Panc1 (cell line): ENCODE measurements at regions not wholly inside any gene's neighbourhood (a gene's known extent, or its start where the extent isn't known, plus 50 kb on each side); places are given as distances from the start of the nearest gene placed in this dataset.

Experiments used
- ATAC-seq: fragments of 200-7000 bp; cut with Tn5 transposase; 2 replicates; pipeline ENCODE4 v1.9.1; 2020; ENCODE audit warnings: mild to moderate bottlenecking, moderate library complexity
- BruUV-seq: library from RNA; stranded (reverse); fragments of 400-500 nt; replicated peaks from 2 replicates; lab custom pipeline; 2021; lab: Mats Ljungman, UMichigan
- CTCF ChIA-PET: fragments of 300-600 bp; sonication (Branson Sonifier 250); formaldehyde crosslinking; loops from one replicate; lab custom pipeline; 2022; ENCODE audit warnings: antibody characterized with exemption; lab: Charles Lee
- POLR2A ChIA-PET: fragments of 300-600 bp; sonication (Branson Sonifier 250); formaldehyde crosslinking; loops from one replicate; lab custom pipeline; 2022; ENCODE audit warnings: antibody characterized with exemption; lab: Charles Lee
- DNase-seq: peaks from one replicate; pipeline ENCODE4 v3.0.0-alpha.2; 2010; ENCODE audit warnings: low read depth, low spot score
- H3K27ac ChIP-seq: 2 replicates; pipeline ENCODE4 v1.5.1; 2011; ENCODE audit warnings: mild to moderate bottlenecking, low read length, inconsistent platforms
- H3K27me3 ChIP-seq: fragments of 200-500 bp; sonication (Bioruptor generic); 2 replicates; pipeline ENCODE4 v1.6.0; 2014; ENCODE audit warnings: low read length, inconsistent platforms; ENCODE audit not compliant: control insufficient read depth, insufficient read depth
- H3K36me3 ChIP-seq: fragments of 200-500 bp; sonication (Bioruptor generic); 2 replicates; pipeline ENCODE4 v1.5.1; 2014; ENCODE audit warnings: inconsistent platforms, mild to moderate bottlenecking, low read length, moderate library complexity; ENCODE audit not compliant: control insufficient read depth, insufficient read depth
- H3K4me1 ChIP-seq: 2 replicates; pipeline ENCODE4 v1.5.1; 2011; ENCODE audit warnings: inconsistent platforms, mild to moderate bottlenecking, low read length, moderate library complexity; ENCODE audit not compliant: control insufficient read depth, insufficient read depth
- H3K4me3 ChIP-seq, 2 experiments: 2 replicates each; pipeline ENCODE4 v1.5.1; 2011 to 2012; ENCODE audit warnings: low read depth in 2 of 2, low read length in 2 of 2, mild to moderate bottlenecking in 2 of 2, inconsistent platforms in 1 of 2, moderate library complexity in 1 of 2
- H3K9me3 ChIP-seq: fragments of 200-500 bp; sonication (Bioruptor generic); 2 replicates; pipeline ENCODE4 v1.5.1; 2014; ENCODE audit warnings: low read depth, mild to moderate bottlenecking, inconsistent platforms, low read length, moderate library complexity; ENCODE audit not compliant: control insufficient read depth, insufficient read depth
- CTCF ChIP-seq: fragments of 450-650 bp; IDR thresholded peaks from 2 replicates; pipeline ENCODE4 v1.5.1; 2017; ENCODE audit warnings: mild to moderate bottlenecking
- POLR2AphosphoS5 ChIP-seq: IDR thresholded peaks from 2 replicates; pipeline ENCODE4 v1.6.1; 2012; ENCODE audit warnings: mild to moderate bottlenecking, low read depth, low read length, moderate library complexity
- REST ChIP-seq, 2 experiments: IDR thresholded peaks; 2 replicates each; pipeline ENCODE4 v1.6.1; 2011 to 2012; ENCODE audit warnings: low read depth in 2 of 2, control low read depth in 1 of 2, low read length in 1 of 2, mild to moderate bottlenecking in 1 of 2, moderate library complexity in 1 of 2; ENCODE audit not compliant: insufficient read depth in 1 of 2
- SIN3A ChIP-seq: IDR thresholded peaks from 2 replicates; pipeline ENCODE4 v1.6.1; 2012; ENCODE audit warnings: low read depth, mild to moderate bottlenecking, low read length, moderate library complexity, borderline replicate concordance; ENCODE audit not compliant: insufficient read depth
- TCF7L2 ChIP-seq: IDR thresholded peaks from 2 replicates; pipeline ENCODE4 v1.6.1; 2011; ENCODE audit warnings: mild to moderate bottlenecking, low read depth, low read length, inconsistent platforms
- in situ Hi-C: cut with HindIII; loops from 2 replicates; pipeline ENCODE4 v1.10.0; 2016; ENCODE audit warnings: low sequenced_read_pairs, low pct_unique_long_range_greater_than_20kb
- intact Hi-C: fragments of 100-400 bp; cut with micrococcal nuclease; formaldehyde crosslinking; loops from one replicate; pipeline ENCODE4 v1.10.0; 2022; ENCODE audit not compliant: unreplicated experiment

GRCh38 chr7:119105381-119105780 lies 880.9 kb downstream of the ANKRD7 start:
- no peak for DNase-seq
- ChIA-PET POLR2A (no interaction called here), CTCF (no interaction called here)
- H3K27me3 ChIP-seq: no peaks in the 10 kb centered on the region
- no peaks in the 10 kb centered on the region for H3K36me3 ChIP-seq
- no peaks in the 10 kb centered on the region for H3K4me1 ChIP-seq
- no peaks in the 10 kb centered on the region for H3K9me3 ChIP-seq
- ATAC-seq: no peak
- no peak overlapping the region for H3K27ac ChIP-seq
- no peak overlapping the region for H3K4me3 ChIP-seq
- TF ChIP-seq REST (IDR thresholded peaks at IDR 0.05; ENCODE audit: insufficient read depth in 1 of 2, low read depth in 2 of 2, low read length in 1 of 2) (no peak), POLR2AphosphoS5 (no peak), CTCF (no peak), TCF7L2 (no peak), SIN3A (no peak)
- no TSS peak for BruUV-seq
- in situ Hi-C loops (no loop called here), intact Hi-C loops (no loop called here)

DNA sequence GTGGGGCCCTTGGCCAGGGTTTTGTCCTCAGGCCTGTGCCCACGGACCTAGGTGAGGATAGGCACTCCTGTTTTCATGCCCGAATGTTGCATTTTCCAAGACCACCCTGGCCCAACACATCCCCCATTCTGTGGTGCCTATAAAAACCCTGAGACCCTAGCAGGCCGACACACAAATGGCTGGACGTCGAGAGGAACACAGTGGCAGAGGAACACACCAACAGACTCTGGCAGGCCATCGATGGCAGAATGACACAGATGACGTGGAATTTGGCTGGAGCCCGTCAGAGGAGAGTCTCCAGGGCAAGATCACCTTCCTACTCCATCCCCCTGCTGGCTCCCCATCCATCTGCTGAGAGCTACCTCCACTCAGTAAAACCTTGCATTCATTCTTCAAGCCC lies 898.8 kb downstream of the ANKRD7 start:
- Histone ChIP-seq H3K4me3 (no peak overlapping the region), H3K9me3 (no peaks in the 10 kb centered on the region), H3K27me3 (no peaks in the 10 kb centered on the region), H3K4me1 (no peaks in the 10 kb centered on the region), H3K36me3 (no peaks in the 10 kb centered on the region), H3K27ac (no peak overlapping the region)
- TF ChIP-seq POLR2AphosphoS5 (no peak), SIN3A (no peak), TCF7L2 (no peak), REST (IDR thresholded peaks at IDR 0.05; ENCODE audit: insufficient read depth in 1 of 2, low read depth in 2 of 2, low read length in 1 of 2) (no peak), CTCF (no peak)
- no TSS peak for BruUV-seq
- ATAC-seq: no peak
- POLR2A ChIA-PET: no interaction called here
- intact Hi-C loops (no loop called here), in situ Hi-C loops (no loop called here)
- DNase-seq: no peak
- CTCF ChIA-PET: no interaction called here
